BLaER1 treated with 17β-estradiol and CSF1 and Interleukin-3, amounts not matched to agents 10 nM and 100 nM (cell line): ENCODE measurements at regions not wholly inside any gene's neighbourhood (a gene's known extent, or its start where the extent isn't known, plus 50 kb on each side); places are given as distances from the start of the nearest gene placed in this dataset.
"Not testable (repeated sequence)": the region's sequence is repeated elsewhere in the genome, so short reads cannot be mapped to it uniquely, and the experiment has no call there.

Experiments used
- H3K27ac ChIP-seq, 11 experiments: shearing (Covaris generic); formaldehyde crosslinking; 2 replicates each; pipeline ENCODE4 v1.8.1; 2022
- H3K27me3 ChIP-seq, 11 experiments: shearing (Covaris generic); formaldehyde crosslinking; 2 replicates each; pipeline ENCODE4 v1.8.1; 2022
- H3K36me3 ChIP-seq, 11 experiments: shearing (Covaris generic); formaldehyde crosslinking; 2 replicates each; pipeline ENCODE4 v1.8.1; 2022
- H3K4me1 ChIP-seq, 10 experiments: shearing (Covaris generic); formaldehyde crosslinking; 2 replicates each; pipeline ENCODE4 v1.8.1; 2022
- H3K4me2 ChIP-seq, 11 experiments: shearing (Covaris generic); formaldehyde crosslinking; 2 replicates each; pipeline ENCODE4 v1.8.1; 2022
- H3K4me3 ChIP-seq, 10 experiments: shearing (Covaris generic); formaldehyde crosslinking; 2 replicates each; pipeline ENCODE4 v1.8.1; 2022
- H3K9ac ChIP-seq, 11 experiments: shearing (Covaris generic); formaldehyde crosslinking; 2 replicates each; pipeline ENCODE4 v1.8.1; 2022
- H3K9me3 ChIP-seq, 11 experiments: shearing (Covaris generic); formaldehyde crosslinking; replicated peaks in 1 of 11; 2 replicates each; pipeline ENCODE4 v1.8.1; 2022
- H4K20me1 ChIP-seq, 11 experiments: shearing (Covaris generic); formaldehyde crosslinking; 2 replicates each; pipeline ENCODE4 v1.8.1; 2022
- Cebpa-rat ChIP-seq, 11 experiments: shearing (Covaris generic); IDR thresholded peaks; 2 replicates each; pipeline ENCODE4 v1.8.1; 2022

DNA sequence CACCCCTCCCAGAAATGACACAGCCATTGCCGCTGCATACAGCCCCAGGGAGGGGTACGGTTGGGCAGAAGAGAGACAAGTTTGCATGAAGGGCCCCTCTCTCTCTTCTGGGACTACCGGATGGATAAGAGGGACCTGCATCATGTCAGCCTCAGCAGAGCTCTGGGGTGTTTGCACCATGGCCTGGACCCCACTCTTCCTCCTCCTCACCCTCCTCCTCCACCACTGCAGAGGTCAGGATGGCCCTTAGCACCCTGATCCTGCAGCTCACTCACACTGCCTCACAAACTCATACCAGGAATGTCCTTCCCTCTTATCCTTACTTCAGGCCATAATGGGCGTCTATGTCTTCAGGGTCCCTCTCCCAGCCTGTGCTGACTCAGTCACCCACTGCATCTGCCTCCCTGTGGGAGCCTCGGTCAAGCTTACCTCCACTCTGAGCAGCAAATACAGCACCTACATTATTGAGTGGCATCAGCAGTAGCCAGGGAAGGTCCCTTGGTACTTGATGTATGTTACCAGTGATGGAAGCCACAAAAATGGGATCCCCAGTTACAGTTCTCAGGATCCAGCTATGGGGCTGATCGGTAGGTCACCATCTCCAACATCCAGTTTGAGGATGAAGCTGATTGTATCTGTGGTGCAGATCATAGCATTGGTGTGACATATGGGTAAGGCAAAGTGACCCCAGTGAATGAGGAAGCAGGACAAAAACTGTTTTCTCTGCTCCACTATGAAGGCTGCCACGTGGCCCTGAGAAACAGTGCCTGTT lies 62.2 kb upstream of the VPREB1 start:
- no peak for TF ChIP-seq Cebpa-rat (IDR thresholded peaks at IDR 0.05)
- Histone ChIP-seq H3K27me3 (no peaks in the 10 kb centered on the region), H3K9me3 (no peaks in the 10 kb centered on the region), H3K4me2 (no peak overlapping the region), H3K36me3 (no peaks in the 10 kb centered on the region), H3K4me1 (peaks cover 0 to 12% (median 7%) of the 10 kb centered on the region in 10 experiments; a peak in 10 of 20 replicates), H4K20me1 (0 out of 22 replicates have a peak, but pooled peaks cover 0 to 5% (median 0%) of the 10 kb centered on the region in 11 experiments), H3K9ac (no peak overlapping the region), H3K27ac (no peak overlapping the region), H3K4me3 (no peak overlapping the region)

GRCh38 chr22:22181341-22181850 lies 63.2 kb upstream of the VPREB1 start:
- Histone ChIP-seq H3K4me1 (peaks cover 0 to 12% (median 7%) of the 10 kb centered on the region in 10 experiments; a peak in 10 of 20 replicates), H3K9me3 (no peaks in the 10 kb centered on the region), H3K9ac (no peak overlapping the region), H3K27ac (no peak overlapping the region), H3K36me3 (no peaks in the 10 kb centered on the region), H4K20me1 (0 out of 22 replicates have a peak, but pooled peaks cover 0 to 5% (median 0%) of the 10 kb centered on the region in 11 experiments), H3K4me2 (no peak overlapping the region), H3K27me3 (no peaks in the 10 kb centered on the region), H3K4me3 (no peak overlapping the region)
- TF ChIP-seq Cebpa-rat (IDR thresholded peaks at IDR 0.05), result no peak

DNA sequence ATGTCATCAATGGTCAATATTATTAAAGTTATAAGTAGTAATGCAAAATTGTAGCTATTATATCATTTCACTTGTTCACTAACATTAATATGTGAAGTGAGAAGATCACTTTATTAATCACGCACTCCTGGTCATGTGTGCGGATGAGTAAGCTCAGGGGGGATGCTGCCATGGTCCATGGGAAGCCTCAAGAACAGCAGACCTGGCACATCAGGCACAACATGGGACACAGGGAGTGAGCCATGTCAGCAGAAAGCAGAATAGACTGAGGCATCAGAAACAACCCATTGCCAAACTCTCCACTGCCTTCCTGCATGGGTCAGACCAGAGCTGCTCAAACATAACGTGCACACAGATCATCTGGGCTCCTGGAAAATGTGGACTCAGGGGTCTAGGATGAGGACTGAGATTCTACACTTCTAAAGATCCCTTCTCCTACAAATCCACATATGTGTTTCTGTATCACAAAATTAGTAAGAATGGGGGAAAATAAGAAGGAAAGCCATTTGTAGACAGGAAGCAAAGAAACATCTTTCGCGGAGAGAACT lies 63.8 kb upstream of the VPREB1 start:
- no peak overlapping the region for H3K4me2 ChIP-seq
- no peak overlapping the region for H3K4me3 ChIP-seq
- 0 out of 22 replicates have a peak, but pooled peaks cover 0 to 5% (median 0%) of the 10 kb centered on the region in 11 experiments for H4K20me1 ChIP-seq
- no peaks in the 10 kb centered on the region for H3K27me3 ChIP-seq
- H3K27ac ChIP-seq, result no peak overlapping the region
- no peaks in the 10 kb centered on the region for H3K36me3 ChIP-seq
- H3K9me3 ChIP-seq, result no peaks in the 10 kb centered on the region
- H3K4me1 ChIP-seq, result peaks cover 0 to 12% (median 7%) of the 10 kb centered on the region in 10 experiments; a peak in 10 of 20 replicates
- no peak for TF ChIP-seq Cebpa-rat (IDR thresholded peaks at IDR 0.05)
- H3K9ac ChIP-seq, result no peak overlapping the region

- Histone ChIP-seq H3K4me3 (no peak overlapping the region), H4K20me1 (0 out of 22 replicates have a peak, but pooled peaks cover 0 to 5% (median 0%) of the 10 kb centered on the region in 11 experiments), H3K36me3 (no peaks in the 10 kb centered on the region), H3K27me3 (no peaks in the 10 kb centered on the region), H3K27ac (no peak overlapping the region), H3K9ac (no peak overlapping the region), H3K4me1 (peaks cover 0 to 12% (median 7%) of the 10 kb centered on the region in 10 experiments; a peak in 10 of 20 replicates), H3K4me2 (no peak overlapping the region), H3K9me3 (no peaks in the 10 kb centered on the region)
- no peak for TF ChIP-seq Cebpa-rat (IDR thresholded peaks at IDR 0.05)
Measured at GRCh38 chr22:22179858-22180257, 64.7 kb upstream of the VPREB1 start.

DNA sequence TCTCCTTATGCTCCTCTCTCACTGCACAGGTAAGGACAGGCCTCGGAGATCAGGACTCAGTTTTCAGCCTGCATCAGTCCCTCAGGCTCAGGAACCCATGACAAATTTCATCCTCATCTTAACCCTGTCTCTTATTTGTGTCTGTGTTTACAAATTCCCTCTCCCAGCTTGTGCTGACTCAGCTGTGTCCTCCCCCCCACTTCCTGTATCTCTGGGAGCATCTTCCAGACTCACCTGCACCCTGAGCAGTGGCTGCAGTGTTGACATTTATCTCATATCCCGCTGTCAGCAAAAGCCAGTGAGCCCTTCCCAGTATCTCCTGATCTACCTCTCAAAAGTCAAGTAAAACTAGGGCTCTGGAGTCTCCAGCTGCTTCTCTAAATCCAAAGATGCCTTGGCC lies 65.6 kb upstream of the VPREB1 start:
- Histone ChIP-seq H3K4me2 (peak overlapping the region in 6 of 11 experiments; percentile 2 to 37 (median 20); a peak in 4 of 22 replicates), H3K9ac (no peak overlapping the region), H3K27ac (no peak overlapping the region), H4K20me1 (0 out of 22 replicates have a peak, but pooled peaks cover 0 to 5% (median 0%) of the 10 kb centered on the region in 11 experiments), H3K27me3 (no peaks in the 10 kb centered on the region), H3K4me1 (peaks cover 0 to 12% (median 7%) of the 10 kb centered on the region in 10 experiments; a peak in 10 of 20 replicates), H3K9me3 (no peaks in the 10 kb centered on the region), H3K4me3 (no peak overlapping the region), H3K36me3 (no peaks in the 10 kb centered on the region)
- no peak for TF ChIP-seq Cebpa-rat (IDR thresholded peaks at IDR 0.05)

DNA sequence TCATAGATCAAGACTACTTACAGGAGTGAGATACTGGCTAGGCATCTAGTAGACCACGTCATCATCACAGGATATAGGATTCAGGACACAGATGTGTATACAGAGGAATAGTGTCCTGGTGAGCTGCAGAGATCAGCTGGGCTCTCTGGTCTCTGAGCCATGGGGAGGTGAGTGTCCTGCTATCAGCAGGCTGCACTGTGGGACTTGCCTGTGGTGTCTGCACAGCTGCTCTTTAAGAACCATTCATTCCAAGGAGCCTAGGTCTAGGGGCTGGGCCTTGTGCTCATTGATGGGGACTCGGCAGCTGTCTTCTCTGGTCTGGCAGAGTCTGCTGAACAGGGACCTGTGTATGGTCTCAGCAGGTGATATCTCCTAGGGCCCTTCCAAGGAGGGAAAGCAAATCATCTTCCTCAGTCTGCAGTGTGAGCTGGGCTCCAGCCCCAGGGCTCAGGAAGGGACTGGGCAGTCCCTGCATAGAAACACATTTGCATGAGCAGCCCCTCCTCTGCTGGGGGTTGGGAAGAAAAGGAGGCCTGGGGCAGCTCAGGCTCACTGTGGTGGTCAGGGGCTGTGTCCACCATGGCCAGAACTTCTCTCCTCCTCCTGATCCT lies 66.1 kb upstream of the VPREB1 start:
- H3K4me2 ChIP-seq, result peak overlapping the region in 6 of 11 experiments; percentile 2 to 37 (median 20); a peak in 4 of 22 replicates
- TF ChIP-seq Cebpa-rat (IDR thresholded peaks at IDR 0.05), result no peak
- H3K27me3 ChIP-seq, result no peaks in the 10 kb centered on the region
- no peaks in the 10 kb centered on the region for H3K36me3 ChIP-seq
- H3K9ac ChIP-seq, result no peak overlapping the region
- no peak overlapping the region for H3K4me3 ChIP-seq
- H3K9me3 ChIP-seq, result no peaks in the 10 kb centered on the region
- no peak overlapping the region for H3K27ac ChIP-seq
- H4K20me1 ChIP-seq, result 0 out of 22 replicates have a peak, but pooled peaks cover 0 to 5% (median 0%) of the 10 kb centered on the region in 11 experiments
- peaks cover 0 to 12% (median 7%) of the 10 kb centered on the region in 10 experiments; a peak in 10 of 20 replicates for H3K4me1 ChIP-seq

GRCh38 chr22:22176929-22177616 lies 67.5 kb upstream of the VPREB1 start:
- Histone ChIP-seq H3K9ac (no peak overlapping the region), H3K27ac (no peak overlapping the region), H4K20me1 (0 out of 22 replicates have a peak, but pooled peaks cover 0 to 2% (median 0%) of the 10 kb centered on the region in 11 experiments), H3K4me2 (no peak overlapping the region), H3K4me3 (no peak overlapping the region), H3K36me3 (no peaks in the 10 kb centered on the region), H3K27me3 (no peaks in the 10 kb centered on the region), H3K9me3 (no peaks in the 10 kb centered on the region), H3K4me1 (peaks cover 0 to 12% (median 7%) of the 10 kb centered on the region in 10 experiments; a peak in 10 of 20 replicates)
- no peak for TF ChIP-seq Cebpa-rat (IDR thresholded peaks at IDR 0.05)

DNA sequence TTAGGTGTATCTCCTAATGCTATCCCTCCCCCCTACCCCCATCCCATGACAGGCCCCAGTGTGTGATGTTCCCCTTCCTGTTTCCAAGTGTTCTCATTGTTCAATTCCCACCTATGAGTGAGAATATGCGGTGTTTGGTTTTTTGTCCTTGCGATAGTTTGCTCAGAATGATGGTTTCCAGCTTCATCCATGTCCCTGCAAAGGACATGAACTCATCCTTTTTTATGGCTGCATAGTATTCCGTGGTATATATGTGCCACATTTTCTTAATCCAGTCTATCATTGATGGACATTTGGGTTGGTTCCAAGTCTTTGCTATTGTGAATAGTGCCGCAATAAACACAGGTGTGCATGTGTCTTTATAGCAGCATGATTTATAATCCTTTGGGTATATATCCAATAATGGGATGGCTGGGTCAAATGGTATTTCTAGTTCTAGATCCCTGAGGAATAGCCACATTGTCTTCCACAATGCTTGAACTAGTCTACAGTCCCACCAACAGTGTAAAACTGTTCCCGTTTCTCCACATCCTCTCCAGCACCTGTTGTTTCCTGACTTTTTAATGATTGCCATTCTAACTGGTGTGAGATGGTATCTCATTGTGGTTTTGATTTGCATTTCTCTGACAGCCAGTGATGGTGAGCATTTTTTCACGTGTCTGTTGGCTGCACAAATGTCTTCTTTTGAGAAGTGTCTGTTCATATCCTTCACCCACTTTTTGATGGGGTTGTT lies 71.5 kb upstream of the VPREB1 start:
- H3K27ac ChIP-seq, H3K9me3 ChIP-seq, H3K9ac ChIP-seq, H3K4me2 ChIP-seq, H3K36me3 ChIP-seq, H4K20me1 ChIP-seq, H3K4me3 ChIP-seq, H3K27me3 ChIP-seq: not testable (repeated sequence)
- H3K4me1 ChIP-seq, result peaks cover 5 to 29% (median 16%) of the 10 kb centered on the region in 10 experiments
